ENCODE measurements at regions not wholly inside any gene's neighbourhood (a gene's known extent, or its start where the extent isn't known, plus 50 kb on each side); places are given as distances from the start of the nearest gene placed in this dataset.

DNA sequence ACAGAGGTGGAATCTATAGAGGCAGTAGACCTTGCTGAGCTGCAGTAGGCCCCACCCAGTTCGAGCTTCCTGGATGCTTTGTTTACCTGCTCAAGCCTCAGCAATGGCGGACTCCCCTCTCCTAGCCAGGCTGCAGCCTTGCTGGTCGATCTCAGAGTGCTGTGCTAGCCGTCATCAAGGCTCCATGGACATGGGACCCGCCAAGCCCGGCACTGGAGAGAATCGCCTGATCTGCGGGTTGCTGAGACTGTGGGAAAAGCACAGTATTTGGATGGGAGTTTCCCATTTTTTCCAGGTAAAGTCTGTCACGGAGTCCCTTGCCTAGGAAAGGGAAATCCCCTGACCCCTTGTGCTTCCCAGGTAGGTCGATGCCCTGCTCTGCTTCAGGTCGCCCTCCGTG, 124.8 kb upstream of the KLF8 start:
- DNase-seq, result no peak
- no peaks in the 10 kb centered on the region for H3K4me1 ChIP-seq
- no peaks in the 10 kb centered on the region for H3K9me3 ChIP-seq
- no peak for TF ChIP-seq POLR2A (IDR thresholded peaks at IDR 0.05)
- no peak for TF ChIP-seq CTCF (IDR thresholded peaks at IDR 0.05)
- no peak overlapping the region for H3K4me3 ChIP-seq
- no peaks in the 10 kb centered on the region for H3K36me3 ChIP-seq
- H3K27me3 ChIP-seq, result no peaks in the 10 kb centered on the region
- H3K27ac ChIP-seq, result no peak overlapping the region

DNA sequence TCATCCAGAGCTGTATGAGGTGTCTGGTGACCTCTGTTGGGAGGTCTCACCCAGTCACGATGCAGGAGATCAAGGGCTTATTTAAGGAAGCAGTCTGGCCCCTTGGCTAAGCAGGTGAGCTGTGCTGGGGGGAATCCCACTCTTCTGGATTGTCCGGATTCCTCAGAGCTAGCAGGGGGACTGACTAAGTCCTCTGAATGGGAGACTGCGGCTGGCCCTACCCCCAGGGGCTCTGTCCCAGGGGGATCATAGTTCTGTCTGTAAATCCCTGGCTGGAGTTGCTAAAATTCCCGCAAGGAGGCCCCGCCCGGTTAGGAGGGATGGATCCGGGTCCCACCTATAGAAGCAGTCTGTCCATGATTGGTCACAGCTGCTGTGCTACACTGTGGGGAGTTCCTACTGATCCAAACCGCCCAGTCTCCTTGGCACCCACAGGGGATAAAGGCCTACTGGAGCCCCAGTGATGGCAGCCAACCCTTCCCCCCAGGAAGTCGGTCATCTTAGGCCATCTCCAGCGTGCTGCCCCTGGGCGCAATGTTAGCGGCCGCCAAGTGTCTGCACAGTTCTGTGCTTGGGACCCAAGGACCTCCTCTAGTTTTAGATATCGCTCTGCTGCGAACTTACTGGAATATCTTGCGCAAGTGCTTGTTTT, 118.2 kb upstream of the KLF8 start:
- H3K27me3 ChIP-seq, result no peaks in the 10 kb centered on the region
- no peak for DNase-seq
- H3K27ac ChIP-seq, result no peak overlapping the region
- no peak overlapping the region for H3K4me3 ChIP-seq
- TF ChIP-seq CTCF (IDR thresholded peaks at IDR 0.05) (no peak), POLR2A (IDR thresholded peaks at IDR 0.05) (no peak)
- no peaks in the 10 kb centered on the region for H3K4me1 ChIP-seq
- H3K36me3 ChIP-seq, result no peaks in the 10 kb centered on the region
- no peaks in the 10 kb centered on the region for H3K9me3 ChIP-seq

DNA sequence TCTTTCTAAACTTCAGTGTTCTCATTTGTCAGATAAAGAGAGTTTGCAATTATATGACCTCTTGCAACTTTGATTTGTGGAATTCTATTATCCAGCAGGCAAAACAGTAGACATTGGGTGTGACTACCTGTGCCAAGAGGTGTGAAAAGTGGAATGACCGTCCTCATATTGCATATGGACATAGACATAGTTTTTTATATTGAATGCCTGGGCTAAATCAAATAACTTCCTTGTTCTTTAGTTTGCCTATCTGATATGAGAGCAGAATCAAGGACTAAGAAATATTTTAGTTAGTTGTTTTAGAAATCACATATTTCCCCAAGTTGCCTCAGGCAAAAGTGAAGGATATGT, 117.7 kb upstream of the KLF8 start:
- H3K36me3 ChIP-seq, result no peaks in the 10 kb centered on the region
- H3K4me1 ChIP-seq, result no peaks in the 10 kb centered on the region
- no peaks in the 10 kb centered on the region for H3K9me3 ChIP-seq
- no peak overlapping the region for H3K27ac ChIP-seq
- H3K27me3 ChIP-seq, result no peaks in the 10 kb centered on the region
- H3K4me3 ChIP-seq, result no peak overlapping the region
- DNase-seq, result no peak
- no peak for TF ChIP-seq POLR2A (IDR thresholded peaks at IDR 0.05)
- no peak for TF ChIP-seq CTCF (IDR thresholded peaks at IDR 0.05)

DNA sequence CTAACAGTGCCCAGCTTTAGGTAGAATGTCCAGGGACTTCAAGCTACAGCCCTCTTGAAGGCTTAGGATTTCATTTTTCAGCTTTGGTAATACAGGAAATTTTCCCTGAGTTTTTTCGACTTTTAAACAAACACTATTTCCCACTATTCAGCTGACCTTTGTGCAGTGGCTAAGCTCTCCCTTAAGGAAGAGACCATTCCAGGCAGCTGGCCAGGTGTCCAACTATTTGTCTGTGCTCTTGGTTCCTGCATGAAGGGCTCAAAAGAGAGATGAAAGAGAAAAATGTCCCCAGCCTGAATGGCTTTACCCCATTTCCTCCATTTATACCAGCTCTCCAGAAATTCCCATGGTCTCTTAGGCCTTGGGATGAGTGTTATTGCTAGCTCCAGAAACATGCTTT, 111.9 kb upstream of the KLF8 start:
- H3K4me3 ChIP-seq, result no peak overlapping the region
- no peaks in the 10 kb centered on the region for H3K27me3 ChIP-seq
- DNase-seq, result no peak
- no peaks in the 10 kb centered on the region for H3K4me1 ChIP-seq
- TF ChIP-seq POLR2A (IDR thresholded peaks at IDR 0.05) (no peak), CTCF (IDR thresholded peaks at IDR 0.05) (no peak)
- no peaks in the 10 kb centered on the region for H3K9me3 ChIP-seq
- H3K36me3 ChIP-seq, result no peaks in the 10 kb centered on the region
- no peak overlapping the region for H3K27ac ChIP-seq

- TF ChIP-seq POLR2A (IDR thresholded peaks at IDR 0.05) (no peak), CTCF (IDR thresholded peaks at IDR 0.05) (no peak)
- Histone ChIP-seq H3K27ac (no peak overlapping the region), H3K9me3 (no peaks in the 10 kb centered on the region), H3K4me3 (no peak overlapping the region), H3K27me3 (no peaks in the 10 kb centered on the region), H3K36me3 (no peaks in the 10 kb centered on the region), H3K4me1 (no peaks in the 10 kb centered on the region)
- DNase-seq, result no peak
Measured at GRCh38 chrX:56125946-56126345, 106.2 kb upstream of the KLF8 start.

- no peak overlapping the region for H3K4me3 ChIP-seq
- no peaks in the 10 kb centered on the region for H3K9me3 ChIP-seq
- H3K36me3 ChIP-seq, result no peaks in the 10 kb centered on the region
- TF ChIP-seq POLR2A (IDR thresholded peaks at IDR 0.05) (no peak), CTCF (IDR thresholded peaks at IDR 0.05) (no peak)
- no peaks in the 10 kb centered on the region for H3K4me1 ChIP-seq
- DNase-seq, result no peak
- no peak overlapping the region for H3K27ac ChIP-seq
- H3K27me3 ChIP-seq, result no peaks in the 10 kb centered on the region
Measured at GRCh38 chrX:56130031-56130430, 102.1 kb upstream of the KLF8 start.

Data from Peyer's patch (tissue), 4 donors.